ENCODE measurements at regions not wholly inside any gene's neighbourhood (a gene's known extent, or its start where the extent isn't known, plus 50 kb on each side); places are given as distances from the start of the nearest gene placed in this dataset.

DNA sequence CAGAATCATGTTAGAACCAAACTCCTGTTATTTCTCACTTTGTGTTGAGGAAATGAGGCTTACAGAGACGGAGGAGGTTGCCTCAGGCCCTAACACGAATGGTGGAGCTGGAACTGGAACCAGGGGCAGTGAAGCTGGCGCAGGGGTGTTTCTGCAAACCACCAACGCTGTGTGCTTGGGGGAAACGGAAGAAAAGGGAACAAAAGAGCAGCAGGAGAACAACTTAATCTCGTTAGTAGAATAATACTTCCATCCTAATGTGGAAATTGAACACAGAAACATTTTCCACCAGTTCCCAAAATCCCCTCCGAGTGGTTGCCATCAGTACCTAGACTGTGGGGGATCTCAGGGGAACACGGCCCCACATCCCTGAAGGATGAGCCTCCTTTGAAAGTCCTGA is 103.4 kb upstream of the FRMD1 start:
- Histone ChIP-seq H3K36me3 (replicated peaks; ENCODE audit: insufficient read depth, low read depth) (no peaks in the 10 kb centered on the region), H4K20me1 (ENCODE audit: insufficient read depth, poor library complexity, severe bottlenecking) (no peaks in the 10 kb centered on the region), H3K4me2 (no peak overlapping the region), H3K27me3 (no peaks in the 10 kb centered on the region), H3K27ac (no peak overlapping the region), H3K9me2 (replicated peaks; ENCODE audit: insufficient read depth) (no peaks in the 10 kb centered on the region), H3K79me2 (no peaks in the 10 kb centered on the region), H2AFZ (no peak overlapping the region), H3K9me3 (ENCODE audit: low read depth) (no peaks in the 10 kb centered on the region), H3K4me1 (ENCODE audit: insufficient read depth) (no peaks in the 10 kb centered on the region), H3K4me3 (no peak overlapping the region)
- DNase-seq (ENCODE audit: low spot score): no peak
- TF ChIP-seq, protein P1, sequence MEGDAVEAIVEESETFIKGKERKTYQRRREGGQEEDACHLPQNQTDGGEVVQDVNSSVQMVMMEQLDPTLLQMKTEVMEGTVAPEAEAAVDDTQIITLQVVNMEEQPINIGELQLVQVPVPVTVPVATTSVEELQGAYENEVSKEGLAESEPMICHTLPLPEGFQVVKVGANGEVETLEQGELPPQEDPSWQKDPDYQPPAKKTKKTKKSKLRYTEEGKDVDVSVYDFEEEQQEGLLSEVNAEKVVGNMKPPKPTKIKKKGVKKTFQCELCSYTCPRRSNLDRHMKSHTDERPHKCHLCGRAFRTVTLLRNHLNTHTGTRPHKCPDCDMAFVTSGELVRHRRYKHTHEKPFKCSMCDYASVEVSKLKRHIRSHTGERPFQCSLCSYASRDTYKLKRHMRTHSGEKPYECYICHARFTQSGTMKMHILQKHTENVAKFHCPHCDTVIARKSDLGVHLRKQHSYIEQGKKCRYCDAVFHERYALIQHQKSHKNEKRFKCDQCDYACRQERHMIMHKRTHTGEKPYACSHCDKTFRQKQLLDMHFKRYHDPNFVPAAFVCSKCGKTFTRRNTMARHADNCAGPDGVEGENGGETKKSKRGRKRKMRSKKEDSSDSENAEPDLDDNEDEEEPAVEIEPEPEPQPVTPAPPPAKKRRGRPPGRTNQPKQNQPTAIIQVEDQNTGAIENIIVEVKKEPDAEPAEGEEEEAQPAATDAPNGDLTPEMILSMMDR (IDR thresholded peaks at IDR 0.05; ENCODE audit: poor library complexity): no peak
- TF ChIP-seq EZH2phosphoT487 (IDR thresholded peaks at IDR 0.05; ENCODE audit: low read depth, severe bottlenecking, unreplicated experiment): no peak
- no peak for TF ChIP-seq EZH2 (IDR thresholded peaks at IDR 0.05; ENCODE audit: borderline replicate concordance)
- 81% methylated on average over 8 of the region's 8 CpGs for WGBS (ENCODE audit: low lambda C conversion rate, missing lambda C conversion rate)

DNA sequence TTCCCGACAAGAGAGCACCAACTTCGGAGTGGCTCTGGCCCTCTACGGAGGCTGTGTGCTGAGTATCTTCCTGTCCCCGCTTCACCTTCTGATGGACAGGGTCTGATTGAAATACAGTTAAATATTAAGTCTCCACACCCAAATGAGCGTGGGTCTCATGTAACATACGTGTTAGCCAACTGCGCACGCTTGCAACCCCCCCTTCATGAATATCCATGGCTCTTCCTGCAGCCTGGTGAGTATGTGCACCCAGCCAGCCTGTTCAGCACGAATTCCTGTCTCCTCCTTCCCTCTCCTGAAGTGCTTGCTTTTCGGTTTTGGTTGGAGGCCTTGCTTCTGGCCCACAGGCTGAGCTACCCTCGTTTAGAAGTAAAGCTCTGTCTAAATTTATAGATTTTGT is 102.9 kb upstream of the FRMD1 start:
- Histone ChIP-seq H2AFZ (no peak overlapping the region), H3K9me2 (replicated peaks; ENCODE audit: insufficient read depth) (no peaks in the 10 kb centered on the region), H3K4me2 (no peak overlapping the region), H3K4me3 (no peak overlapping the region), H3K9me3 (ENCODE audit: low read depth) (no peaks in the 10 kb centered on the region), H3K27ac (no peak overlapping the region), H3K36me3 (replicated peaks; ENCODE audit: insufficient read depth, low read depth) (no peaks in the 10 kb centered on the region), H3K27me3 (no peaks in the 10 kb centered on the region), H3K79me2 (no peaks in the 10 kb centered on the region), H3K4me1 (ENCODE audit: insufficient read depth) (no peaks in the 10 kb centered on the region), H4K20me1 (ENCODE audit: insufficient read depth, poor library complexity, severe bottlenecking) (no peaks in the 10 kb centered on the region)
- no peak for DNase-seq (ENCODE audit: low spot score)
- no peak for TF ChIP-seq EZH2phosphoT487 (IDR thresholded peaks at IDR 0.05; ENCODE audit: low read depth, severe bottlenecking, unreplicated experiment)
- TF ChIP-seq EZH2 (IDR thresholded peaks at IDR 0.05; ENCODE audit: borderline replicate concordance): no peak
- 83% methylated on average over 11 of the region's 11 CpGs for WGBS (ENCODE audit: low lambda C conversion rate, missing lambda C conversion rate)

DNA sequence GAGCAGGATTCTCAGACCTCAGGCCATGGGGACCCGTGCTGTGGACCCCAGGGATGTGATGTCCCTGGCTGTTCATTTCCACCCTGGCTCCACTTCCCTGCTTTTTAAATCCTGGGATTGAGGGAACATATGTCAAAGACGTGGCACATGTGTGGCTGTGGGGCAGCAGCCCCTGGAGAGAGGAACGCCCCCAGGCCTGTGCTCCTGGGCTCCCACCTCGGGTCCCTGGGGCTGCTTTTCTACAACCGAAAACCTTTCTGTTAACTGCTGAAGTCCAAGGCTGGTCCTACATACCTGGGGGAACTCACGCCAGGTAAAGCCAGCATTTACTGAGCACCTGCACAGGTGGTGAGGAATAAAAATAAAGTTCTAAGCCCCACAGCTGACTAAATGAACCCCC is 102.3 kb upstream of the FRMD1 start:
- H3K9me2 ChIP-seq (replicated peaks; ENCODE audit: insufficient read depth): no peaks in the 10 kb centered on the region
- H3K79me2 ChIP-seq: no peaks in the 10 kb centered on the region
- no peaks in the 10 kb centered on the region for H3K4me1 ChIP-seq (ENCODE audit: insufficient read depth)
- H3K27me3 ChIP-seq: no peaks in the 10 kb centered on the region
- TF ChIP-seq EZH2 (IDR thresholded peaks at IDR 0.05; ENCODE audit: borderline replicate concordance): no peak
- no peak for TF ChIP-seq EZH2phosphoT487 (IDR thresholded peaks at IDR 0.05; ENCODE audit: low read depth, severe bottlenecking, unreplicated experiment)
- TF ChIP-seq, protein P1 (IDR thresholded peaks at IDR 0.05; ENCODE audit: poor library complexity): no peak
- H3K27ac ChIP-seq: no peak overlapping the region
- H3K4me2 ChIP-seq: no peak overlapping the region
- no peak for DNase-seq (ENCODE audit: low spot score)
- H4K20me1 ChIP-seq (ENCODE audit: insufficient read depth, poor library complexity, severe bottlenecking): no peaks in the 10 kb centered on the region
- H3K9me3 ChIP-seq (ENCODE audit: low read depth): no peaks in the 10 kb centered on the region
- 93% methylated on average over 6 of the region's 6 CpGs for WGBS (ENCODE audit: low lambda C conversion rate, missing lambda C conversion rate)
- H2AFZ ChIP-seq: no peak overlapping the region
- no peaks in the 10 kb centered on the region for H3K36me3 ChIP-seq (replicated peaks; ENCODE audit: insufficient read depth, low read depth)
- H3K4me3 ChIP-seq: no peak overlapping the region

DNA sequence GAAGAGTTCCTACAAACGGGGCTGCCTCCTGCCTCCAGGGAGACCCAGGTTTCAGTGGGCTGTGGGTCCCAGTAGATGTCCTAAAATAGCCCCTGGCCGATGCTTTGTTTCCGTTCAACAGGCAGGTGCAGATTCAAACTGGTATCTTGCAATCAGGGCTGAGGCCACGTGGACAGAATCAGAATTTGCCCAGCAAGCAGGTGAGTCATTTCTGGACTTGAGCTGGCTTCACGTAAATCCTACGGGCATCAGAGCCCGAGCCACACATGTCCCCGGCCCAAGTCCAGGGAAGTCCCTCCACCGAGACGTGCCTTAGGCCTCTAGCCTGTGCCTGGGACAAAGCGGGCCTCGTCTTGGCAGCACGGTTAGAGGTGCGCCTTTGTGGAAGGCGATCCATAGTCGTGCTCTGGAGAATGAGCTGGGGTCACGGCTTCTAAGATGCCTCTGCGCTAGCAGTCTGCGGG is 101.6 kb upstream of the FRMD1 start:
- Histone ChIP-seq H3K9me2 (replicated peaks; ENCODE audit: insufficient read depth) (no peaks in the 10 kb centered on the region), H3K4me2 (no peak overlapping the region), H2AFZ (no peak overlapping the region), H3K36me3 (replicated peaks; ENCODE audit: insufficient read depth, low read depth) (no peaks in the 10 kb centered on the region), H3K4me3 (no peak overlapping the region), H4K20me1 (ENCODE audit: insufficient read depth, poor library complexity, severe bottlenecking) (no peaks in the 10 kb centered on the region), H3K27me3 (no peaks in the 10 kb centered on the region), H3K27ac (no peak overlapping the region), H3K4me1 (ENCODE audit: insufficient read depth) (no peaks in the 10 kb centered on the region), H3K9me3 (ENCODE audit: low read depth) (no peaks in the 10 kb centered on the region), H3K79me2 (no peaks in the 10 kb centered on the region)
- WGBS (ENCODE audit: low lambda C conversion rate, missing lambda C conversion rate): 76% methylated on average over 19 of the region's 19 CpGs
- DNase-seq (ENCODE audit: low spot score): no peak
- TF ChIP-seq EZH2phosphoT487 (IDR thresholded peaks at IDR 0.05; ENCODE audit: low read depth, severe bottlenecking, unreplicated experiment): no peak
- TF ChIP-seq, protein P1 (IDR thresholded peaks at IDR 0.05; ENCODE audit: poor library complexity): no peak
- no peak for TF ChIP-seq EZH2 (IDR thresholded peaks at IDR 0.05; ENCODE audit: borderline replicate concordance)

All from hepatocyte (in vitro differentiated cells).